HCT116 (cell line): ENCODE measurements at regions not wholly inside any gene's neighbourhood (a gene's known extent, or its start where the extent isn't known, plus 50 kb on each side); places are given as distances from the start of the nearest gene placed in this dataset.

Experiments
- ATAC-seq: fragments of 200-7000 bp; cut with Tn5 transposase; 2 replicates; pipeline ENCODE4 v1.9.1; 2020; ENCODE audit warnings: mild to moderate bottlenecking, moderate library complexity
- BruUV-seq: library from RNA; stranded (reverse); fragments of 400-500 nt; replicated peaks from 2 replicates; lab custom pipeline; 2021; lab: Mats Ljungman, UMichigan
- CTCF ChIA-PET: fragments of 300-600 bp; sonication (Branson Sonifier 250); formaldehyde crosslinking; loops from one replicate; lab custom pipeline; 2021; ENCODE audit warnings: antibody characterized with exemption; lab: Charles Lee
- POLR2A ChIA-PET: fragments of 300-600, 350-600 bp; sonication (Branson Sonifier 250); formaldehyde crosslinking; loops from one replicate; lab custom pipeline; 2021; ENCODE audit warnings: antibody characterized with exemption; lab: Charles Lee
- RAD21 ChIA-PET, 2 experiments: fragments of 300-600 bp; sonication (Branson Sonifier 250); formaldehyde crosslinking; loops; one replicate each; lab custom pipeline; 2023; ENCODE audit warnings: low total read pairs in 2 of 2; ENCODE audit not compliant: uncharacterized antibody in 2 of 2, unreplicated experiment in 2 of 2, low non-redundant PET in 1 of 2; lab: Charles Lee
- DNase-seq: peaks from one replicate; pipeline ENCODE4 v3.0.0-alpha.2; 2010; ENCODE audit warnings: low read depth, low spot score
- H2AFZ ChIP-seq: fragments of 200-600 bp; shearing (Covaris generic), sonication (generic); 2 replicates; pipeline ENCODE4 v1.6.1; 2017; ENCODE audit warnings: low read depth, mixed run types, mixed read lengths, antibody characterized with exemption, low read length; ENCODE audit not compliant: poor library complexity, severe bottlenecking
- H3K27ac ChIP-seq: 2 replicates; pipeline ENCODE4 v1.5.1; 2012; ENCODE audit warnings: low read depth, low read length
- H3K27me3 ChIP-seq: fragments of 200-600 bp; sonication (generic); 2 replicates; pipeline ENCODE4 v1.6.1; 2016; ENCODE audit warnings: mixed run types, low read length, mixed read lengths; ENCODE audit not compliant: insufficient read depth
- H3K36me3 ChIP-seq, 2 experiments: fragments of 200-500 bp in 1 of 2; fragments of 200-600 bp in 1 of 2; sonication (Bioruptor generic) in 1 of 2; sonication (generic) in 1 of 2; 2 replicates each; pipeline versions ENCODE4 v1.5.1 to v1.6.1; 2014 to 2016; ENCODE audit warnings: low read length in 2 of 2, inconsistent platforms in 1 of 2, mixed read lengths in 1 of 2, mixed run types in 1 of 2; ENCODE audit not compliant: insufficient read depth in 2 of 2, control insufficient read depth in 1 of 2
- H3K4me1 ChIP-seq, 2 experiments: fragments of 200-600 bp in 1 of 2; sonication (generic) in 1 of 2; 2 replicates each; pipeline versions ENCODE4 v1.5.1 to v1.6.1; 2012 to 2017; ENCODE audit warnings: low read length in 2 of 2, inconsistent platforms in 1 of 2, mild to moderate bottlenecking in 1 of 2, mixed read lengths in 1 of 2, mixed run types in 1 of 2, moderate library complexity in 1 of 2; ENCODE audit not compliant: insufficient read depth in 2 of 2, control insufficient read depth in 1 of 2
- H3K4me2 ChIP-seq: fragments of 200-600 bp; sonication (generic); 2 replicates; pipeline ENCODE4 v1.6.1; 2017; ENCODE audit warnings: mixed run types, low read length, mixed read lengths
- H3K4me3 ChIP-seq, 2 experiments: fragments of 200-600 bp in 1 of 2; sonication (generic) in 1 of 2; replicated peaks in 1 of 2; 2 replicates each; pipeline ENCODE4 v1.5.1; 2011 to 2016; ENCODE audit warnings: low read length in 2 of 2, control low read depth in 1 of 2, low read depth in 1 of 2, mild to moderate bottlenecking in 1 of 2, mixed read lengths in 1 of 2, mixed run types in 1 of 2
- H3K79me2 ChIP-seq: fragments of 200-600 bp; sonication (generic); 2 replicates; pipeline ENCODE4 v1.6.1; 2017; ENCODE audit warnings: mild to moderate bottlenecking, mixed run types, low read length, moderate library complexity, mixed read lengths; ENCODE audit not compliant: insufficient read depth
- H3K9ac ChIP-seq: fragments of 200-600 bp; sonication (generic); 2 replicates; pipeline ENCODE4 v1.6.1; 2016; ENCODE audit warnings: low read length, mixed read lengths
- H3K9me2 ChIP-seq: fragments of 200-600 bp; sonication (generic), shearing (Covaris generic); 2 replicates; pipeline ENCODE4 v1.6.1; 2017; ENCODE audit warnings: mixed run types, mild to moderate bottlenecking, moderate library complexity; ENCODE audit not compliant: insufficient read depth
- H3K9me3 ChIP-seq, 2 experiments: fragments of 200-500 bp in 1 of 2; fragments of 200-600 bp in 1 of 2; sonication (Bioruptor generic) in 1 of 2; sonication (generic) in 1 of 2; 2 replicates each; pipeline ENCODE4 v1.6.1; 2014 to 2017; ENCODE audit warnings: low read length in 2 of 2, mixed read lengths in 2 of 2, inconsistent platforms in 1 of 2, low read depth in 1 of 2, mild to moderate bottlenecking in 1 of 2, mixed run types in 1 of 2, moderate library complexity in 1 of 2; ENCODE audit not compliant: control insufficient read depth in 1 of 2, insufficient read depth in 1 of 2
- H4K20me1 ChIP-seq: fragments of 200-600 bp; sonication (generic), shearing (Covaris generic); 2 replicates; pipeline ENCODE4 v1.6.1; 2017; ENCODE audit warnings: mixed run types, mild to moderate bottlenecking, moderate library complexity; ENCODE audit not compliant: insufficient read depth
- ATF3 ChIP-seq: IDR thresholded peaks from 2 replicates; pipeline ENCODE4 v1.6.1; 2012
- CEBPB ChIP-seq: IDR thresholded peaks from 2 replicates; pipeline ENCODE4 v1.6.1; 2012; ENCODE audit warnings: low read depth
- EZH2 ChIP-seq: fragments of 200-600 bp; sonication (generic); IDR thresholded peaks from 2 replicates; pipeline ENCODE4 v1.6.1; 2017; ENCODE audit warnings: antibody characterized with exemption, mixed run types
- FOSL1 ChIP-seq: IDR thresholded peaks from 2 replicates; pipeline ENCODE4 v1.6.1; 2012; ENCODE audit warnings: low read depth
- MAX ChIP-seq: IDR thresholded peaks from 2 replicates; pipeline ENCODE4 v1.6.1; 2012
- POLR2AphosphoS5 ChIP-seq: IDR thresholded peaks from 2 replicates; pipeline ENCODE4 v1.6.1; 2011; ENCODE audit warnings: mild to moderate bottlenecking, low read depth, low read length, moderate library complexity
- RAD21 ChIP-seq: IDR thresholded peaks from 2 replicates; pipeline ENCODE4 v1.6.1; 2012; ENCODE audit warnings: low read depth, mild to moderate bottlenecking
- REST ChIP-seq: IDR thresholded peaks from 2 replicates; pipeline ENCODE4 v1.6.1; 2012; ENCODE audit warnings: low read depth
- YY1 ChIP-seq: IDR thresholded peaks from 2 replicates; pipeline ENCODE4 v1.6.1; 2011; ENCODE audit warnings: low read length, low read depth, moderate library complexity, mild to moderate bottlenecking; ENCODE audit not compliant: insufficient replicate concordance; ENCODE audit errors: extremely low read depth
- ZBTB33 ChIP-seq: IDR thresholded peaks from 2 replicates; pipeline ENCODE4 v1.6.1; 2011; ENCODE audit warnings: mild to moderate bottlenecking, low read length, moderate library complexity; ENCODE audit not compliant: insufficient replicate concordance; ENCODE audit errors: extremely low read depth
- intact Hi-C: fragments of 100-400 bp; cut with micrococcal nuclease; formaldehyde crosslinking; loops from 2 replicates; pipeline ENCODE4 v1.10.0; 2022

GRCh38 chr7:64614812-64615211, 51.1 kb upstream of the ZNF107 start:
- peaks cover 0 to 5% of the 10 kb centered on the region in 2 experiments; a peak in 1 of 4 replicates for H3K9me3 ChIP-seq

More at GRCh38 chr7:64614812-64615211, 51.1 kb upstream of the ZNF107 start:
- Histone ChIP-seq H3K27ac (no peak overlapping the region), H3K9me2 (no peaks in the 10 kb centered on the region), H4K20me1 (no peaks in the 10 kb centered on the region), H3K27me3 (no peaks in the 10 kb centered on the region), H3K9ac (no peak overlapping the region), H3K36me3 (no peaks in the 10 kb centered on the region), H3K4me3 (no peak overlapping the region), H3K79me2 (no peaks in the 10 kb centered on the region), H3K4me1 (no peaks in the 10 kb centered on the region), H2AFZ (no peak overlapping the region), H3K4me2 (no peak overlapping the region)
- TF ChIP-seq RAD21: no peak
- TF ChIP-seq EZH2: no peak
- TF ChIP-seq FOSL1: no peak
- no peak for TF ChIP-seq POLR2AphosphoS5
- TF ChIP-seq CEBPB: no peak
- TF ChIP-seq ATF3: no peak
- TF ChIP-seq ZBTB33: no peak
- no peak for TF ChIP-seq YY1
- TF ChIP-seq MAX: no peak
- no peak for TF ChIP-seq REST
- DNase-seq (no peak), ATAC-seq (no peak)
- intact Hi-C loops: loop anchor here (5.0 kb wide), 1 partner anchor 433 kb away; no protein-coding TSS in a partner anchor
- no TSS peak for BruUV-seq
- ChIA-PET RAD21 (no interaction called here), CTCF (no interaction called here), POLR2A (no interaction called here)
